ENCODE measurements at regions not wholly inside any gene's neighbourhood (a gene's known extent, or its start where the extent isn't known, plus 50 kb on each side); places are given as distances from the start of the nearest gene placed in this dataset.

DNA sequence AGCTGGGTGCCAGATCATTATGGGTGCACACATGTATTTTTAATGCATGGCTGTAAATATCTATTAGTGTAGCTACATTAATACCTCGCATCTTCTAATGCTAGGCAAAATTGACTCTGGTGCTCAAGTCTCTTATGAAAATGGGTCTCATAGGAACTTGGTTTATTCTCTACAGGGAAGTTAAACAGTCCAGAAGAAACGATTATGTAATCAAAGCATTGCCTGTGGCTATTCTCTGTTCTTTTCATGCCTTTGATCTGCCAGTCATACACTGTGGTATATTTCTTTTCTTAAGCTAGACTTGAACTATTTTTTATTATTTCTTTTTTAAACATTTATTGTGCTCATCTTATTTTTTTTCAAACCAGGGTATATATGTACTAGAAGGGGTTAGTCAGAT lies 1015.0 kb downstream of the SLITRK1 start:
- DNase-seq (ENCODE audit: low read depth in 1 of 2, low spot score in 1 of 2) = peak in 1 of 2 experiments; percentile 25
- no peak for TF ChIP-seq JUND (IDR thresholded peaks at IDR 0.05; ENCODE audit: low read depth)
- in situ Hi-C loops (cut with HindIII; ENCODE audit: low pct_unique_long_range_greater_than_20kb, low sequenced_read_pairs) = no loop called here

DNA sequence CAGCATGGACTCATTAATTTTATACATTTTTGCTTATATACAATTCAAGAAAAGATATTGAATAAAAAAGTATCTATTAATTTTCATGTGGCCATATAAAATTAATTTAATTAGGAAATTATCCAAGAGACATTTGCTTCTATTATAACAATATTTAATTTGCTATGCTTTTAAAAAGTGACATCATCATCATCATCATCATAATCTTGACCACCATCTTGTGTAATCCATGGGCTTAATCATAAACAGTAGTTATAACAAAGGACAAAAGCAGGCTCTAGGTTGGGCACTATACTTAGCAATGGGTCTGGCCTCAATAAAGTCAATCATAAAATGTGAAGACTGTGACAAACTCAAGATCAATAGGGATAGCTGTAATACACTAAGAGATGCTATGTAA lies 1031.6 kb downstream of the SLITRK1 start:
- in situ Hi-C loops (cut with HindIII; ENCODE audit: low pct_unique_long_range_greater_than_20kb, low sequenced_read_pairs) = no loop called here
- DNase-seq (ENCODE audit: low read depth in 1 of 2, low spot score in 1 of 2) = no peak
- TF ChIP-seq JUND (IDR thresholded peaks at IDR 0.05; ENCODE audit: low read depth) = no peak

DNA sequence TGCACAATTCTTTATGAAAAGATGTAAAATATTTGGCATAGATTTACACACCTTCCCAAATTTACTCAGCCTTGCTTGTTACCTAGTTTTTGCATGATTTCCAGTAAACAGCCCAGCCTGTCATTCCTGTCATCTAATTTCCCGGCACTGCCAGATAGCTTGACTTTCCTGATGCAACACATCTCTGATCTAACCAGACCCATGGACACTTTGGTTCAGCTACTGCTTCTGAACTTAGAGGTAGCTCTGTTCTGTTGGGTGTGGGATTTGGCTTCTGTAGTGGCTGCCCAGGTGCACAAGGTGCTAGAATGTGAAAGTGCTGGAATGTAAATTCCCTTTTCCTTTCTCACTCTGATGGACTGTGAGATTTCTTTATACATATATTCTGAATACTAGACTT lies 1033.5 kb downstream of the SLITRK1 start:
- in situ Hi-C loops (cut with HindIII; ENCODE audit: low pct_unique_long_range_greater_than_20kb, low sequenced_read_pairs) = no loop called here
- no peak for TF ChIP-seq JUND (IDR thresholded peaks at IDR 0.05; ENCODE audit: low read depth)
- DNase-seq (ENCODE audit: low read depth in 1 of 2, low spot score in 1 of 2) = no peak

DNA sequence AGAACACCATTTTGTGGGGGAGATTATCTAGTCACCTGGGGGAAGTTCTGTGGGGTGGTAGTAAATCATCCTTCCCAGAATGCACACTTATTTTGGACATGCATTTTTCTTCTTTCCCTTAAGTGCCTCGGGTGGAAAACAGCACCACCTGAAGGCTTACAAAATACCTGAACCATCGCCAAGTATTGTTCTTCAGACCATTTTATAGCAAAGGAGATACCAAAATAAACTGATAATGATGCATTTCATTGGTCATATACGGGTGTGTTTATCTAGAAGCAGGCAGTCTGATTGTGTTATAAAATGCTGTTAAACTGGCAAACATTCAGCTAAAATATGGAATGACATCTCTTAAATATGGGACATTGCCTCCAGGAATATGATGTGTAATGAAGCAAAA lies 1034.7 kb downstream of the SLITRK1 start:
- peak in 1 of 2 experiments; percentile 2 for DNase-seq (ENCODE audit: low read depth in 1 of 2, low spot score in 1 of 2)
- in situ Hi-C loops (cut with HindIII; ENCODE audit: low pct_unique_long_range_greater_than_20kb, low sequenced_read_pairs) = no loop called here
- no peak for TF ChIP-seq JUND (IDR thresholded peaks at IDR 0.05; ENCODE audit: low read depth)

DNA sequence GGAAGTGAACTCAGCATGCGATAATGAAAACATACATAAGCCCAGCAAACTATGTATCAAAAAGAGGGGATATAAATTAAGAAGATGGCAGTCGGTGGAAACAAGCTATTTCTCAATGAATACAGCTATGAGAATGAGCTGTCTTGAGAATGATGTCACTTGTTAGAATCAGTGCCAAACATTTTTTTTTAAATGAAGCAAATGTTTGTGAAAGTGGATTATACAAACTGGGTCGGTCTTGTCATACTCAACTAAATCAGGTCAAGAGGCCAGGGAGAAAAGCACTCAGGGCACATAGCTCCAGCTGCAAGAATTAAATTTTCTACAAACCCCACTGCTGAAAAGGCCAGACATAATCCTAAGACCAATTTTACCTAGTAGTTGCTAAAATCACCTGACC lies 1048.4 kb downstream of the SLITRK1 start:
- no peak for DNase-seq (ENCODE audit: low read depth in 1 of 2, low spot score in 1 of 2)
- in situ Hi-C loops (cut with HindIII; ENCODE audit: low pct_unique_long_range_greater_than_20kb, low sequenced_read_pairs) = no loop called here
- no peak for TF ChIP-seq JUND (IDR thresholded peaks at IDR 0.05; ENCODE audit: low read depth)

DNA sequence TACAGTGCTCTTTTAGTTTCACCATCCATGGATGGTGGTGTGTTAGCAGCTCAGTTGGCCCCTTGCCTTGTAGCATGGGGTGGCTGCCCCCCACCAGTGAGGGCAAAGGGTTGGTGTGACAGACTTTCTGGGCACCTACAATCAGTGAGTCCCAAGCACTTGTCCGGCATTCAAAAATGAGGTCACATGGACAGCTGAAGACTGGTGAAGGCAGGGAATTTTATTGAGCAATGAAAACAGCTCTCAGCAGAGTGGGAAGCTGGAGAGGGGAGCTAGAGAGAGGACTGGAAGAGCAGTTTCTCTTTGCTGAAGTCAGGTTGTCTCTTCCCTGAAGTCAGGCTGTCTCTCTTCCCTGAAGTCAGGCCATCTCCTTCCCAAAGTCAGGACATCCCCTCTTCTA lies 1053.2 kb downstream of the SLITRK1 start:
- in situ Hi-C loops (cut with HindIII; ENCODE audit: low pct_unique_long_range_greater_than_20kb, low sequenced_read_pairs) = no loop called here
- TF ChIP-seq JUND (IDR thresholded peaks at IDR 0.05; ENCODE audit: low read depth) = no peak
- no peak for DNase-seq (ENCODE audit: low read depth in 1 of 2, low spot score in 1 of 2)

DNA sequence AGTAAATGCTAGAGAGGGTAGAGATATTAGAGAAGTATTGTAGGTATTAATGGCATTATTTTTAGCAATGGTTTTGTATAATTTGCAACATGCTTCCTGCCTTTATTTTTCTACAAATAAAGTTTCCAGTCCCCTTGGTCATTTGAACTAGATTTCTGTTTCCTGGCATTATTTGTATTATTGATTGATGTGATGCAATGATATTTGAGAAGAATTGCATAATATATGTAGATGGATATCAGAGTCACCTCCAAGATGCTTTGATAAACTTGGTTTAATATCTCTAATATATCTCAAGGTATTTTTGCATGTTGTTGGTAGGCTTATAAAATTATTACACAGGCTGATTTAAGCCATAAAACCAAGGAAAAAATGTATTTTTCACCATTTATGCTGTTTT lies 1054.5 kb downstream of the SLITRK1 start:
- TF ChIP-seq JUND (IDR thresholded peaks at IDR 0.05; ENCODE audit: low read depth) = no peak
- no peak for DNase-seq (ENCODE audit: low read depth in 1 of 2, low spot score in 1 of 2)
- in situ Hi-C loops (cut with HindIII; ENCODE audit: low pct_unique_long_range_greater_than_20kb, low sequenced_read_pairs) = no loop called here

DNA sequence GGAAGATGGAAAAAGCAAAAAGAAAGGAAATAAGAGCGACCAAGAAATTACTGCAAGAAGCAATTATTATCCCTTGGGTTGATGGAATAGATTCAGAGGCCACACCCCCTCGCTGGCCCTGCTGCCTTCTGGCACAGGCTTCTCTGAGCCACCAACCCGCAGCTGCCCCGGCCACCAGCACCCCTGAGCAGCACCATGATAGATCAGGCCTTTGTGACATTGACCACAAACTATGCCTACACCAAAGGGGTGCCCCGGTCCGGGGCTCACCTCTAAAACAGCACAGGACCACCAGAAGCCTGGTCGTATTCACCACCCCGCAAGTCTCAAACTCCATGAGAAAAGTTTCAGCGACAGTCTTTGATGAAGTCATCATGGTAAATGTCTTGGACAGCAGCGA lies 1059.3 kb downstream of the SLITRK1 start:
- in situ Hi-C loops (cut with HindIII; ENCODE audit: low pct_unique_long_range_greater_than_20kb, low sequenced_read_pairs) = no loop called here
- no peak for TF ChIP-seq JUND (IDR thresholded peaks at IDR 0.05; ENCODE audit: low read depth)
- no peak for DNase-seq (ENCODE audit: low read depth in 1 of 2, low spot score in 1 of 2)

DNA sequence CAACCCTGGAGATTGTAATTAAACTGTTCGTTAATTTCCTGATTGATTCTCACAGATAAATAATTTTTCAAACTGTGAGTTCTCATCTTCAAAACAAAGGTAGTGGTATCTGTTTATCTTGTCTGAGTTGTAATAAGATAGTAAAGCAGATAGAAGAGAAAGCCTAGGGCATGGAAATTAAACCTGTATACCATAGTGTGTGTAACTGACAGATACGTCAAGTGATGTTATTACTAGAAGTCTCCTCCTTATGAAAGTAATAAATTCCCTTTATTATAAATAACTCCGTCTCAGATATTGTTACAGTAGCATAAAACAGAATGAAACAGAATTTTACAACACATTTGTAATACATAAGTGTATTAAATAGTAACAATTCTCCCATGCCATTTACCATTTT lies 1065.1 kb downstream of the SLITRK1 start:
- no peak for TF ChIP-seq JUND (IDR thresholded peaks at IDR 0.05; ENCODE audit: low read depth)
- in situ Hi-C loops (cut with HindIII; ENCODE audit: low pct_unique_long_range_greater_than_20kb, low sequenced_read_pairs) = no loop called here
- no peak for DNase-seq (ENCODE audit: low read depth in 1 of 2, low spot score in 1 of 2)

DNA sequence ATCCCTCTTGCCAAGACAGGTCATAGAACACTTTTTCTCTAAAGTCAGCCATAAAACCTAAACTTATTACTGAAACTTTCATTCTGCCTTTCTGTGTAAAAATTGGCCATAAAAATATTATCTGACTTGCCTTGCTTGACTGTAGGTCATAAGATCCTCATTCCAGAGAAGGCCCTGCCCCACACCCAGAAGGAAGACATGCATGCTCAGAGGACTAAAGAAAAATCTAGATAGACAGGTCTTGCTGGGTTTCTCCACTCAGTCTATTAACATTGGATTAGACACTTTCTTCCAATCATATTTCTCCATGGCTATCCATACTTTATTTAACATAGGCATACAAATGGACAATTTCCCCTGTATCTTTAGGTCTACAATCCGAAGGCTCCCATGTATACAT lies 1066.5 kb downstream of the SLITRK1 start:
- DNase-seq (ENCODE audit: low read depth in 1 of 2, low spot score in 1 of 2) = peak in 1 of 2 experiments; percentile 54
- TF ChIP-seq JUND (IDR thresholded peaks at IDR 0.05; ENCODE audit: low read depth) = no peak
- in situ Hi-C loops (cut with HindIII; ENCODE audit: low pct_unique_long_range_greater_than_20kb, low sequenced_read_pairs) = no loop called here

DNA sequence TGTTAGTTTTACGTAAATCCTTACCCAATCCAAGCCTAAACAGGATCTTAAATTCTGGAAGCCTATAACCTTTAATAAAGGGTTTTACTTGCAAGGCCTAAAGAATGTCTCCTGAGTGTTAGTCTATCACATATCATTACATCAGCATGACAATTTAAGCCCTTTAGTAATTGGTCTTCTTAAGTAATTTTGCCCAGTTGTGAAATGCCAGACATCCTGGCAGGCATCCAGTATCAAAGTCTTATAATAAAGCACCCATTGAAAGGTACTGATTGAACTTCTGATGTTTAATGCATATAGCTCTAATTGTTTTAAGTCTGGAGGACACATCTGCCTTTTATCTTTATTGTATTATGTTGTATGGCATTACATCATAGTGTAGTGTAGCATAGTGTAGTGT lies 1078.9 kb downstream of the SLITRK1 start:
- in situ Hi-C loops (cut with HindIII; ENCODE audit: low pct_unique_long_range_greater_than_20kb, low sequenced_read_pairs) = no loop called here
- TF ChIP-seq JUND (IDR thresholded peaks at IDR 0.05; ENCODE audit: low read depth) = no peak
- DNase-seq (ENCODE audit: low read depth in 1 of 2, low spot score in 1 of 2) = no peak

DNA sequence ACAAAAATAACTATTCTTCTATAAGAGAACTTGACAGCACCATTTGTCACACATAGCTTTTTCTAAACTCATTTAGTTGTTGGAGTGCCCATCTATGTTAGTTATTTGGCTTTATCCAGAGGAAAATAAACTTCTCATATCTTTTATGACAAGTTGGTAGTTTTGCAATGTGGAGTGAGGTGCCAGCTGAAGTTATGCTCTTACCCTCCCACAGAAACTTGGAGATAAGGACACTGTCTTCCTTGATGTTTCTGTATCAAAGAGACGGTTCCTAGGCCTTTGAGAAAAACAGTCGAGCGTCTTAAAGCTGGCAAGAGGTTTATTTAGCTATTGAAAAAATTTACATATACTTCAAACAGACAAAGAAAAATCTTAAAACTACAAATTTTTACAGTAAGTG lies 1079.7 kb downstream of the SLITRK1 start:
- DNase-seq (ENCODE audit: low read depth in 1 of 2, low spot score in 1 of 2) = no peak
- TF ChIP-seq JUND (IDR thresholded peaks at IDR 0.05; ENCODE audit: low read depth) = no peak
- in situ Hi-C loops (cut with HindIII; ENCODE audit: low pct_unique_long_range_greater_than_20kb, low sequenced_read_pairs) = no loop called here

DNA sequence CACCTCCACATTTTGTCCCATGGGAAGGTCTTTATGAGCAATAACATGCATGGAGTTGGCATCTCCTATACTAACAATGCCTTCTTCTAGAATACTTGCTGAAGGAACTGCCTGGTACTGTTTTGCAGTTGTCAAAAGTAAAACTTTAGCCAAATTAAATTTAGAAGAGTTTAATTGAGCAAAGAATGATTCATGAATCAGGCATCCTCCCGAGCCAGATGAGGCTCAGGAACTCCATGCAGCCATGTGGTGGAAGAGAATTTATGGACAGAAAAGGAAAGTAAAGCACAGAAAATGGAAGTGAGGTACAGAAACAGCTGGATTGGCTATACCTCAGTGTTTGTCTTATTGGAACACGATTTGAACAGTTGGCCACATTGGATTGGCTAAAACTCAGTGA lies 1081.9 kb downstream of the SLITRK1 start:
- TF ChIP-seq JUND (IDR thresholded peaks at IDR 0.05; ENCODE audit: low read depth) = no peak
- in situ Hi-C loops (cut with HindIII; ENCODE audit: low pct_unique_long_range_greater_than_20kb, low sequenced_read_pairs) = no loop called here
- no peak for DNase-seq (ENCODE audit: low read depth in 1 of 2, low spot score in 1 of 2)

DNA sequence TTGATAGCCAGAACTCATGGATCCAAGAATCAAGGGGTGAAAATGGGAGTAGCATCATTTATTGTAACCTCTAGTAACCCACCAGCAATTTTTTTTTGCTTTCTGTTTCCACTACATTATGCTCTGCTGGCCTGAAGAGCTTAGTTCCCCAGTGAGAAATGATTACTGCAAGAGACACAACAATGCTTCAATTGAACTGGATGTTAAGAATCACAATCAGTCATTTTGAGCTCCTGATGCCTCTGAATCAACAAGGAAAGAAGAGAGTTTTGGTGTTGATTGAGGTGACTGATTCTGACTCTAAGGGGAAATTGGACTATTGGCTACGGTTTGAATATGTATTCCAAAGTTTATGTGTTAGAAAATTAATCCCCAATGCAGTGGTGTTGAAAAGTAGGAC lies 1084.4 kb downstream of the SLITRK1 start:
- no peak for TF ChIP-seq JUND (IDR thresholded peaks at IDR 0.05; ENCODE audit: low read depth)
- DNase-seq (ENCODE audit: low read depth in 1 of 2, low spot score in 1 of 2) = no peak
- in situ Hi-C loops (cut with HindIII; ENCODE audit: low pct_unique_long_range_greater_than_20kb, low sequenced_read_pairs) = no loop called here

Data from T47D (cell line).